Smooth muscle cell (in vitro differentiated cells): ENCODE measurements at regions not wholly inside any gene's neighbourhood (a gene's known extent, or its start where the extent isn't known, plus 50 kb on each side); places are given as distances from the start of the nearest gene placed in this dataset.

ENCODE experiments used
- DNase-seq: peaks from one replicate; lab custom pipeline; 2025; ENCODE audit not compliant: unreplicated experiment; lab: John Stamatoyannopoulos, UW
- H2AFZ ChIP-seq: fragments of 200-600 bp; sonication (generic); 2 replicates; pipeline ENCODE4 v1.6.0; 2016; ENCODE audit warnings: antibody characterized with exemption, low read depth, mild to moderate bottlenecking
- H3F3A ChIP-seq: fragments of 200-600 bp; sonication (generic); 2 replicates; pipeline ENCODE4 v1.6.0; 2017; ENCODE audit warnings: antibody characterized with exemption, low read depth
- H3K27ac ChIP-seq: fragments of 200-600 bp; sonication (generic); 2 replicates; pipeline ENCODE4 v1.5.1; 2016; ENCODE audit warnings: low read depth, mild to moderate bottlenecking
- H3K27me3 ChIP-seq: fragments of 200-600 bp; sonication (generic); 2 replicates; pipeline ENCODE4 v1.6.1; 2016; ENCODE audit warnings: low read depth, mild to moderate bottlenecking
- H3K36me3 ChIP-seq: fragments of 200-600 bp; sonication (generic); 2 replicates; pipeline ENCODE4 v1.5.1; 2016; ENCODE audit warnings: low read depth
- H3K4me1 ChIP-seq: fragments of 200-600 bp; sonication (generic); 2 replicates; pipeline ENCODE4 v1.5.1; 2016; ENCODE audit warnings: low read depth
- H3K4me2 ChIP-seq: fragments of 200-600 bp; sonication (generic); 2 replicates; pipeline ENCODE4 v1.6.0; 2016; ENCODE audit warnings: mild to moderate bottlenecking
- H3K4me3 ChIP-seq: fragments of 200-600 bp; sonication (generic); 2 replicates; pipeline ENCODE4 v1.5.1; 2016; ENCODE audit warnings: mild to moderate bottlenecking
- H3K79me2 ChIP-seq: fragments of 200-600 bp; sonication (generic); 2 replicates; pipeline ENCODE4 v1.6.0; 2016; ENCODE audit warnings: low read depth, mild to moderate bottlenecking
- H3K9ac ChIP-seq: fragments of 200-600 bp; sonication (generic); 2 replicates; pipeline ENCODE4 v1.6.0; 2016; ENCODE audit warnings: low read depth
- H3K9me3 ChIP-seq: fragments of 200-600 bp; sonication (generic); replicated peaks from 2 replicates; pipeline ENCODE4 v1.5.1; 2016; ENCODE audit warnings: low read depth
- H4K20me1 ChIP-seq: fragments of 200-600 bp; sonication (generic); 2 replicates; pipeline ENCODE4 v1.6.0; 2016; ENCODE audit warnings: low read depth
- CTCF ChIP-seq: fragments of 200-600 bp; sonication (generic); IDR thresholded peaks from 2 replicates; pipeline ENCODE4 v1.5.1; 2017; ENCODE audit warnings: borderline replicate concordance, mild to moderate bottlenecking, antibody characterized with exemption; ENCODE audit not compliant: insufficient read depth, poor library complexity, severe bottlenecking
- WGBS: methylation state at CpG from one replicate; pipeline ENCODE4 v1.1.7; 2016; ENCODE audit warnings: low lambda C conversion rate; 5-methylcytosine and 5-hydroxymethylcytosine counted together

GRCh38 chr15:79623488-79623887 is 191.4 kb downstream of the MINAR1 start:
- H3F3A ChIP-seq = no peaks in the 10 kb centered on the region
- TF ChIP-seq CTCF = no peak
- no peak for DNase-seq
- H3K9me3 ChIP-seq = no peaks in the 10 kb centered on the region
- H3K79me2 ChIP-seq = no peaks in the 10 kb centered on the region
- H4K20me1 ChIP-seq = no peaks in the 10 kb centered on the region
- no peak overlapping the region for H3K4me2 ChIP-seq
- H3K4me3 ChIP-seq = no peak overlapping the region
- H3K9ac ChIP-seq = no peak overlapping the region
- no peak overlapping the region for H3K27ac ChIP-seq
- no peak overlapping the region for H2AFZ ChIP-seq
- no peaks in the 10 kb centered on the region for H3K4me1 ChIP-seq
- H3K27me3 ChIP-seq = no peaks in the 10 kb centered on the region
- no peaks in the 10 kb centered on the region for H3K36me3 ChIP-seq
- 70% methylated on average over 1 of the region's 1 CpG for WGBS

GRCh38 chr15:79629687-79630086 is 197.6 kb downstream of the MINAR1 start:
- TF ChIP-seq CTCF = no peak

GRCh38 chr15:79632457-79632856 is 200.3 kb downstream of the MINAR1 start:
- Histone ChIP-seq H2AFZ (no peak overlapping the region), H3K9ac (no peak overlapping the region), H3F3A (no peaks in the 10 kb centered on the region), H3K4me1 (no peaks in the 10 kb centered on the region), H3K4me2 (no peak overlapping the region), H4K20me1 (no peaks in the 10 kb centered on the region), H3K9me3 (no peaks in the 10 kb centered on the region), H3K27me3 (no peaks in the 10 kb centered on the region), H3K4me3 (no peak overlapping the region), H3K36me3 (no peaks in the 10 kb centered on the region), H3K79me2 (no peaks in the 10 kb centered on the region), H3K27ac (no peak overlapping the region)
- TF ChIP-seq CTCF = no peak
- no peak for DNase-seq
- 98% methylated on average over 2 of the region's 2 CpGs for WGBS

More at GRCh38 chr15:79629687-79630086, 197.6 kb downstream of the MINAR1 start:
- H3K4me3 ChIP-seq = no peak overlapping the region
- WGBS = 58% methylated on average over 5 of the region's 5 CpGs
- no peak overlapping the region for H2AFZ ChIP-seq
- H3K4me1 ChIP-seq = no peaks in the 10 kb centered on the region
- no peaks in the 10 kb centered on the region for H3K79me2 ChIP-seq
- no peak overlapping the region for H3K4me2 ChIP-seq
- no peaks in the 10 kb centered on the region for H3K36me3 ChIP-seq
- no peaks in the 10 kb centered on the region for H3F3A ChIP-seq
- no peaks in the 10 kb centered on the region for H3K27me3 ChIP-seq
- DNase-seq = no peak
- H3K27ac ChIP-seq = no peak overlapping the region
- H3K9ac ChIP-seq = no peak overlapping the region
- H3K9me3 ChIP-seq = no peaks in the 10 kb centered on the region
- H4K20me1 ChIP-seq = no peaks in the 10 kb centered on the region

- no peak overlapping the region for H3K4me2 ChIP-seq
- no peak overlapping the region for H3K4me3 ChIP-seq
- no peak overlapping the region for H2AFZ ChIP-seq
- no peak for DNase-seq
- no peak for TF ChIP-seq CTCF
- H3K79me2 ChIP-seq = no peaks in the 10 kb centered on the region
- H4K20me1 ChIP-seq = no peaks in the 10 kb centered on the region
- peak overlapping the region; percentile 47 for H3K27ac ChIP-seq
- 69% methylated on average over 3 of the region's 3 CpGs for WGBS
- H3F3A ChIP-seq = no peaks in the 10 kb centered on the region
- no peaks in the 10 kb centered on the region for H3K4me1 ChIP-seq
- H3K27me3 ChIP-seq = no peaks in the 10 kb centered on the region
- H3K36me3 ChIP-seq = no peaks in the 10 kb centered on the region
- H3K9me3 ChIP-seq = no peaks in the 10 kb centered on the region
- no peak overlapping the region for H3K9ac ChIP-seq
Measured at GRCh38 chr15:79635149-79635771, 203.1 kb downstream of the MINAR1 start.
